ENCODE measurements at regions not wholly inside any gene's neighbourhood (a gene's known extent, or its start where the extent isn't known, plus 50 kb on each side); places are given as distances from the start of the nearest gene placed in this dataset.

GRCh38 chr6:6512711-6513110, 75.8 kb upstream of the LY86 start (continued):
- TF ChIP-seq MAX (IDR thresholded peaks at IDR 0.05) (no peak), NR2F2 (IDR thresholded peaks at IDR 0.05) (no peak)

- Histone ChIP-seq H3K27ac (ENCODE audit: low read depth in 1 of 2, low read length in 2 of 2) (no peak overlapping the region), H3K4me3 (ENCODE audit: low read depth in 1 of 3, low read length in 3 of 3) (no peak overlapping the region), H3K36me3 (ENCODE audit: control insufficient read depth in 4 of 4, insufficient read depth in 3 of 4, low read depth in 1 of 4, low read length in 3 of 4) (no peaks in the 10 kb centered on the region), H3K4me1 (ENCODE audit: control insufficient read depth in 4 of 4, insufficient read depth in 4 of 4, low read length in 3 of 4) (no peaks in the 10 kb centered on the region), H3K9me3 (ENCODE audit: control insufficient read depth in 4 of 4, low read length in 3 of 4) (no peaks in the 10 kb centered on the region), H3K27me3 (ENCODE audit: control insufficient read depth in 4 of 4, insufficient read depth in 4 of 4, low read length in 3 of 4) (peaks cover 0 to 12% (median 0%) of the 10 kb centered on the region in 4 donors), H3K9ac (ENCODE audit: low read depth in 1 of 2, low read length in 2 of 2) (no peak overlapping the region)
- TF ChIP-seq RAD21 (IDR thresholded peaks at IDR 0.05): no peak
- no peak for TF ChIP-seq MAX (IDR thresholded peaks at IDR 0.05)
- TF ChIP-seq REST (IDR thresholded peaks at IDR 0.05): no peak
- TF ChIP-seq GABPA (IDR thresholded peaks at IDR 0.05 in 1 of 2, conservative IDR thresholded peaks at IDR 0.05 in 1 of 2): no peak
- TF ChIP-seq HNF4A (conservative IDR thresholded peaks at IDR 0.05): no peak
- TF ChIP-seq FOXA2 (IDR thresholded peaks at IDR 0.05): no peak
- no peak for DNase-seq (ENCODE audit: low spot score)
- 71% methylated on average over 15 of the region's 15 CpGs for WGBS
Observed at GRCh38 chr6:6515691-6516607, 72.6 kb upstream of the LY86 start.

GRCh38 chr6:6516666-6517458, 71.7 kb upstream of the LY86 start:
- Histone ChIP-seq H3K27ac (ENCODE audit: low read depth in 1 of 2, low read length in 2 of 2) (no peak overlapping the region), H3K27me3 (ENCODE audit: control insufficient read depth in 4 of 4, insufficient read depth in 4 of 4, low read length in 3 of 4) (peaks cover 0 to 11% (median 0%) of the 10 kb centered on the region in 4 donors), H3K9me3 (ENCODE audit: control insufficient read depth in 4 of 4, low read length in 3 of 4) (no peaks in the 10 kb centered on the region), H3K4me1 (ENCODE audit: control insufficient read depth in 4 of 4, insufficient read depth in 4 of 4, low read length in 3 of 4) (no peaks in the 10 kb centered on the region), H3K4me3 (ENCODE audit: low read depth in 1 of 3, low read length in 3 of 3) (no peak overlapping the region), H3K36me3 (ENCODE audit: control insufficient read depth in 4 of 4, insufficient read depth in 3 of 4, low read depth in 1 of 4, low read length in 3 of 4) (no peaks in the 10 kb centered on the region), H3K9ac (ENCODE audit: low read depth in 1 of 2, low read length in 2 of 2) (no peak overlapping the region)
- no peak for DNase-seq (ENCODE audit: low spot score)
- WGBS: 62% methylated on average over 11 of the region's 11 CpGs
- no peak for TF ChIP-seq GABPA (IDR thresholded peaks at IDR 0.05 in 1 of 2, conservative IDR thresholded peaks at IDR 0.05 in 1 of 2)
- TF ChIP-seq YY1 (IDR thresholded peaks at IDR 0.05): no peak
- no peak for TF ChIP-seq NR2F2 (IDR thresholded peaks at IDR 0.05)
- no peak for TF ChIP-seq CTCF (IDR thresholded peaks at IDR 0.05; ENCODE audit: low read depth, low read length, missing input control)
- TF ChIP-seq RXRA (IDR thresholded peaks at IDR 0.05): no peak
- no peak for TF ChIP-seq RAD21 (IDR thresholded peaks at IDR 0.05)
- TF ChIP-seq FOXA2 (IDR thresholded peaks at IDR 0.05): no peak
- TF ChIP-seq HNF4G (IDR thresholded peaks at IDR 0.05): no peak
- no peak for TF ChIP-seq FOXA1 (IDR thresholded peaks at IDR 0.05)
- TF ChIP-seq ZBTB33 (IDR thresholded peaks at IDR 0.05): no peak
- TF ChIP-seq HNF4A (conservative IDR thresholded peaks at IDR 0.05): no peak

All from liver (tissue), 8 donors.